NCI-H1694 (cell line): ENCODE measurements at regions not wholly inside any gene's neighbourhood (a gene's known extent, or its start where the extent isn't known, plus 50 kb on each side); places are given as distances from the start of the nearest gene placed in this dataset.
"Not testable (repeated sequence)": the region's sequence is repeated elsewhere in the genome, so short reads cannot be mapped to it uniquely, and the experiment has no call there.

Source experiments
- DNase-seq: peaks from one replicate; lab custom pipeline; 2025; lab: John Stamatoyannopoulos, UW

DNA sequence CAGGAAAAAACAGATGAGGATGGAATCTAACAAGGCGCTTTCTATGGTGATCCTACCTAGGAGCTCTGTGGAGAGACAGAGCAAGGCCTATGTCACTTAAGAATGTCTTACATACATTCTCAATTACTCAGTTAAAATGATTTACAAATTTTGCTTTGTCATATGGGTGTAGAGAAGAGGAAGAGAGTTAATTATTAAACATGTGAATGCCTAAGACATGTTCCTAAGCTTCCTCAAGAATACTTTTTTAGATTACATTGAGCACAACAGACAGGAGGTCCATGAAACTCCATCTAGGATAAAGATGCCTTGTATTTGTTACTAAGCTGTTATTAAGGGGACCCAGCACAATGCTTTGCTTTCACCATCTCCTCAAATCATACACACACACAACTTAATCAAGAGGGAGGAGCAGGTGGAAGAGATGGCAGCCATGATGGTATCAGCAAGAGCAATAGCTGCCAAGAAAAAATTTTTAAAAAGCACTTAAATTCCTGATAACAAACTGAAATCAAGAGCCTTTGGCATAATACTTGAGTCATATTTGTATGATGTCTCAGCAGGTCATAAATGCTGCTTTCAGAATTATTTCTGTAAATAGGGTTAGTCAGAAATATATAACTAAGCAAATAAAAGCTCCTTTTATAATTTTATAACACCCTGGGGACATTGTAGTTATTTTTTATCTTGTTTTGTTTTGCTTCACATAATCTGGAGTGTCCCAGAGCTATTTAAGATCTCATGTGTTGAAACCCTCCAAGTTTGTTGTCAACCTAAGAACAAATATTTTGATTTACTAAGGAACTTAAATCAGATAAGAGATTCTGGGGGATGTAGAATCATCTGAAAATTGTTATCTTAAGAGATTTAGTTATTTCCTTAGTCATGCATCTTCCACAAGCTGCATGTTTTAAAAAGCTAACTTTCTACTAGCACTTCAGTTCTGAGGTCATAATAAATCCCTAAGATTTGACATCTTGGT lies 70.0 kb upstream of the CD2AP start:
- no peak for DNase-seq

DNA sequence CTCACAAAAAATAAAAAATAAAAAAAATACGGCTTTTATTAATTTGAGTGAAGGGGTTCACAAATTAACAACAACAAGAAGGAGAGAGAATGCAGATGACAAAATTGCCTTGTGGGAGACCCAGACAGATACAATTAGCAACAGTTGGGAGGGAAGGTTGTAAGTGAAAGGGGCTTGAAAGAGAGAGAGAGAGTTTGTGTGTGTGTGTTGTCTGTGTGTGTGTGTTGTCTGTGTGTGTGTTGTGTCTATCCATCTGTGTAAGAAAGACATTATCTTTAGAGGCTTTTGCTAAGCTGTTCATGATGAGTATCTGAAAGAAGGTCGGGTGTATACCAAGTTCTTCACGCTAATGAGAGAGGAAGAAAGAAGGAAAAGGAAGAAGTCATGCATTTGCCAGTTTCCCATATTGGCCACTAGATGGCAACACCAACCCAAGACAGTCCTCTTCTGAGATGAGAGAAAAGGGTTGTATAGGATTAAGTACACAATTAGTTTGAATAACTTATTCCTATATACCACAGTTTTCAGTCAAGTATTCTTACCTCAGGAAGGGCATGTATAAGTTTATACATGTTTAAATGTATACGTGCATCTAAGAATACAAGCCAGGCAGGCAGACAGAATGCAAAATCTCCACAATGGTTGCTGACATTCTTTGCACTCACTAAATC lies 63.7 kb upstream of the CD2AP start:
- peak; percentile 21 for DNase-seq

DNA sequence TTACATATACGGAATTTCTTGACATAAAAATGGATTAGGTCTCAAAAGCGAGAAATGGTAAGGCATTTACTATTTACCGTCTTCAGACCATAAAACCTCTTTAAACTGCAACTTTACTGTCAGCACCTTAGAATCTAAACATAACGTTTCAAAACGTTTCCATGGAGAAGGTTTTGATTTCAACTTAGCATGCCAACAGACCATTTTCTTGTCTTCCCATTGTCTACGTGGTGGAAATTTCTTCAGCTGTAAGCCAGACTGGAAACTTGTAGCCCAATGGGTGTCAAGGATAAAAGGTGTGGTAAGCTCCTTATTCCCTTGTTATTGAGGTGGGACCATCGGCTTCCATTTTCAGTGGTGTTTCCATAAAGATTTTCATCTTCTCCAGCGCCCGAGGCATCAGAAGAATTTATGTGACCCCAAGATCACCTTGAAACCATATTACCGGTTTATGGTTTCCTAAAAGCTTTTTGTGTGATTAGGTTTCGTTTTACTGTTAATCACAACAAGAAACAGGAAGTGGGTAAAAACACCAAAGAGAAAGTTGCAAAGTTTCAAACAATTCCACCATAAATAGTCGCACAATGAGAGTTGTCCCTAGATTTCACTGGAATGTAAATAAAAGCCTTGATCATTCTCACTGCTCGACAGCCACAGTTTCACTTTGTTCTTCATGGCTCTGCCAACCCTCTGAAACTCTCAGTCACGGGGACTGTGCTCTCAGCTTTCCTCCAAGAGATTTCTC lies 63.0 kb upstream of the CD2AP start:
- no peak for DNase-seq

DNA sequence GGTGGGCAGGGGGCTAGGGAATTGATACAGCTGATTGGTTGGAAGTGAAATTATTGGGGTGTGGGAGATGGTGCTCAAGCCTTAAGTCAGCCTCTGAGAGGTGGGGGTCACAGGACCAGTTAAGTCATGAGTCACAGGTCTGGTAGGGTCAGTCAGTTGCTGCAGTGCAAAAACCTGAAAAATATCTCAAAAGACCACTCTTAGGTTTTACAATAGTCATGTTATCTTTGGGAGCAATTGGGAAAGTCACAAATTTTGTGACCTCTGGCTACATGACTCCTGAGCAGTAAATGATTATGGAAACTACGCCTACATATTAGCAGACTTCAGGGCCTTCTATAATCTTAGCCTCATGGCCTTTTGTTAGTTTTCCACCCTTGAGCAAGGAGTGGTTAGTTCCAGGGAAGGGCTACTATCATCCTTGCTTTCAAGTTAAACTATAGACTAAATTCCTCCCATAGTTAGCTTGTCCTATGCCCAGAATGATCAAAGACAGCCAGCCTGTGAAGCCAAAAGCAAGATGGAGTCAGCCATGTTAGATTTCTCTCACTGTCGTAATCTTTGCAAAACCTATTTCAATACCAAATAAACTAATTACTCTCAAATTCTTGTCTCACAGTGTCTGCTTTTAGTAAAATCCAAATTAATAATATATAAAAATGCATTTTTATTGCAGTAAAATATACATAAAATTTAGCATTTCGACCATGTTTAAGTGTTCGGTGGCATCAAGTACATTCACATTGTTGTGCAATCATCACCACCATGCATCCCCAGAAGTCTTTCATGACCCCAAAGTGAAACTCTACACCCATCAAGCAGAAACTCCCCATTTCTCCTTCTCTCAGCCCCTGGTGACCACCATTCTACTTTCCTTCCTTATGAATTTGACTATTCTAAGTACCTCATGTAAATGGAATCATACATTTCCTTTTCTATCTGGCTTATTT lies 60.9 kb upstream of the CD2AP start:
- DNase-seq = no peak

DNA sequence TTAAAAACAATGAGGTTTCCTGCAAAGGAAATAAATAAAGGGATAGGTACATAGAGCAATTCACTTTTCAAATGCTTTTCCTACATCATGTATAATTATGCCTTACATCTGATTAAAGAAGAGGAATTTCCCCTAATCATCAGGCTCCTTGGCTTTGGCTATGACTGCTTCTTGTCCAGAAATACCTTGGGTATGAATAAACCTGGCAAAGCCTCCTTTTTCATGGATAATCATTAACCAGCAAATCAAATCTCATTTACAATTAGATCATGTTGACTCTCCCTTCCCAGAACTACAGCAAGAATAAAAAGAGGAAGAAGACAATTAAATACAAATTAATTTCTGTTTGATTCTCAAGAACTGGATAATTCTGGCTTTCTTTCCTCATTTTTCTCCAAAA lies 58.0 kb upstream of the CD2AP start:
- DNase-seq = no peak

DNA sequence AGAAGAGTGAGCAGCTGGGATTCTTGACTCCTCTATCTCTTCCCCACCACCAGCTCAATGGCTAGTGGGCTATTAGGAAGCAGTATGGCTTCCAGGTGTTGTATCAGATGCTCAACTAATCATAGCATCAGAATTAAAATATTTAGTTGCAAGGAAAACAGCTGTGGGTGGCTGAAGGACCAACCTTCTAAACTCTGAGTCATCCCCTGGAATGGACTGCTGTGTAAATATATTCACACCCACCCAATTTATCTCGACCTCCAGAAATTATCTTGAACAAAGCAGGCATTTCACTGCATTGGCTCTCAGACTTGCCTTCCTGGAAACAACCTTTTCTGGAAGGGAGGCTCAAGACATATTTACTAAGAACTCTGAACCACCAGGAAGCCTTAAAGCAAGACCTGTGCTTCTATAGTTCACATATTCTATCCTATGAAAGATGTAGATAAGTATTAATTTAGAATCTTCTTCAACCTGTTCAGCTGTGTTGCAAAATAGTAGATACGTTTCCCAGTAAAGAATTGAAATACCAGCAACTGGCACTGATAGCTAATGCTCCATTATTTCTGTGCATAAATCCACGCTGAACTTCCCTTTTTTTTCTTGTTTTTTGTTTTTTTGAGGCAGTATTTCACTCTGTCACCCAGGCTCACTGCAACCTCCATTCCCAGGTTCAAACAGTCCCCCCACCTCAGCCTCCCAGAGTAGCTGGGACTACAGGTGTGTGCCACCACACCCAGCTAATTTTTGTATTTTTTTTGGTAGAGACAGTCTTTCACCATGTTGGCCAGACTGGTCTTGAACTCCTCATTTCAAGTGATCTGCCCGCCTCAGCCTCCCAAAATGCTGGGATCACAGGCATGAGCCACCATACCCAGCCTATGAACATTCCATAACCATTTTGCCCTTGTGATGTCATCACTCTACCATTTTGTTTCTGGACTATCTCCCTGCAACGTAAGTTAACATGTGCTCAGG lies 56.9 kb upstream of the CD2AP start:
- DNase-seq = no peak

DNA sequence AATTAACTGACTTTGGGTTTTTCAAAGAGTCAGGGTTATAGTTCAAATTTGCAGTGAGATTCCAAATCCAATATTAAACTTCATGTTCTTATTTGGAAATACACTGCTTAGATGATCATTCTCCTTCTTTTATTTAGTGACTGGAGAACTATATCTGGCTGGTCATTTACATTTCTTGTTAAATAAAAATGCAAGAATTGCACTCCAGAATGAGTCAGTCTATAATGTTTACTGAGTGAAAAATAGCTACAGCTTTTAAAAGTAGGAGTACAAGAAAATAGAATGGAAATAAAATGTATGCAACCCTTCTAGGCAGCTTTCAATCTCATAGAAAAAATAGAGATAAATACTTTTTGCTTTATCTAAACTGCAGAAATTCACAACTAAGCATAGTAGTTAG lies 54.5 kb upstream of the CD2AP start:
- no peak for DNase-seq

DNA sequence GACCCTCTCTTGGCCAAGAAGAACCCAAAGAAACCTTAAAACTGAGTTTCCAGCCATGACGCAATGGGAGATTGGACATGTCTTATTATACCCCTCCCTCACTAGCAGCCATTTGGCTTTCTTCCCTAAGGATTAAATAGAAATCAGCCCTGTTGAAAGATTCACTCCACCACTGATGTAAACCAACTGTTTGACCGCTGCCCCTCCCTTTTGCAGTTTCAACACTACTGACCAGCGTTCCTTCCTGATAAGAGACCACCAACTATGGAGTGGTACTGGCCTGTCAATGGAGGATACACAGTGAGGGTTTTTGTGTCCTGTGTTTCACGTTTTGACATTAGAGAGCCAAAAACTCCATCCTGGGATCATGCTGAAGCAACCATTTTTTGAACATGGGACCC lies 53.2 kb upstream of the CD2AP start:
- no peak for DNase-seq

DNA sequence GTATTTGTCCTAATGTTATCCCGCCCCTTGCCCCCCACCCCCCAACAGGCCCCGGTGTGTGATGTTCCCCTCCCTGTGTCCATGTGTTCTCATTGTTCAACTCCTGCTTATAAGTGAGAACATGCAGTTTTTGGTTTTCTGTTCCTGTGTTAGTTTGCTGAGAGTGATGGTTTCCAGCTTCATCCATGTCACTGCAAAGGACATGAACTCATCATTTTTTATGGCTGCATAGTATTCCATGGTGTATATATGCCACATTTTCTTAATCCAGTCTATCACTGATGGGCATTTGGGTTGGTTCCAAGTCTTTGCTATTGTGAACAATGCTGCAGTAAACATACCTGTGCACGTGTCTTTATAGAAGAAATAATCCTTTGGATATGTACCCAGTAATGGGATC lies 51.9 kb upstream of the CD2AP start:
- not testable (repeated sequence) for DNase-seq

DNA sequence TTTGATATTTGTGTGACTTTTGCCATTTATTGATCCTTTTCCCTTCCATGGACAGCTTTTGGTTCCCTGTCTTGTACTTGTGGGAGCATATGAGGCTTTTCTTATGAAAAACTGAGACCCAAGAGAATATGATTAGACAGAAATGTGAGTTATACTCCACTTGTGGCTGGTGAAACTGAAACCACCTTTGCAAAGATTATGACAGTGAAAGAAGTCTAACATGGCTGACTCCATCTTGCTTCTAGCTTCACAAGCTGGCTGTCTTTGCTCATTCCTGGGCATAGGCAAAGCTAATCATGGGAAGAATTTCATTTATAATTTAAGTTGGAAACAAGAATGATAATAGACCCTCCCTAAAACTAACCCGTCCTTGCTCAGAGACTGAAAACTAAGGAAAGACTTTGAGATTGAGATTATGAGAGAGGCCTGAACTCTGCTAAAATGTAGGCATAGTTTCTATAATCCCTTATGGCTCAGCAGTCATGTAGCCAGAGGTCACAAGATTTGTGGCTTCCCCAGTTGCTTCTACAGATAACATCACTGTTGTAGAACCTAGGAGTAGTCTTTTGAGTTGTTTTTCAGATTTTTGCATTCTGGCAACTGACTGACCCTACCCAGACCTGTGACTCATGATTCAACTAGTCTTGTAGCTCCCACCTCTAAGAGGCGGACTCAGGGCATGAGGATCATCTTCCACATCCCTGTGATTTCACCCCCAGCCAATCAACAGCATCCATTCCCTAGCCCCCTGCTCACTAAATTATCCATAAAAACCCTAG lies 50.9 kb upstream of the CD2AP start:
- DNase-seq = no peak

DNA sequence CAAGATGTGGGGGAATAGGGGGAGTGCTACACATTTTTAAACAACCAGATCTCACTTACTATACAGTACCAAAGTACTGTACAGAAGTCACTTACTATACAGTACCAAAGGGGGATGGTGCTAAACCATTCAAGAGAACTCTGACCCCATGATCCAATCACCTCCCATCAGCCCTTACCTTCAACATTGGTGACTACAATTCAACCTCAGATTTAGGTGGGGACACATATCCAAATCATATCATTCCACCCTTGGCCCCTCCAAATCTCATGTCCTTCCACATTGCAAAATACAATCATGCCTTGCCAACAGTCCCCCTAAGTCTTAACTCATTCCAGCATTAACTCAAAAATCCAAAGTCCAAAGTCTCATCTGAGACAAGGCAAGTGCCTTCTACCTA lies 49.9 kb upstream of the CD2AP start:
- DNase-seq = no peak
